ENCODE measurements at regions not wholly inside any gene's neighbourhood (a gene's known extent, or its start where the extent isn't known, plus 50 kb on each side); places are given as distances from the start of the nearest gene placed in this dataset.
"Not testable (repeated sequence)": the region's sequence is repeated elsewhere in the genome, so short reads cannot be mapped to it uniquely, and the experiment has no call there.

DNA sequence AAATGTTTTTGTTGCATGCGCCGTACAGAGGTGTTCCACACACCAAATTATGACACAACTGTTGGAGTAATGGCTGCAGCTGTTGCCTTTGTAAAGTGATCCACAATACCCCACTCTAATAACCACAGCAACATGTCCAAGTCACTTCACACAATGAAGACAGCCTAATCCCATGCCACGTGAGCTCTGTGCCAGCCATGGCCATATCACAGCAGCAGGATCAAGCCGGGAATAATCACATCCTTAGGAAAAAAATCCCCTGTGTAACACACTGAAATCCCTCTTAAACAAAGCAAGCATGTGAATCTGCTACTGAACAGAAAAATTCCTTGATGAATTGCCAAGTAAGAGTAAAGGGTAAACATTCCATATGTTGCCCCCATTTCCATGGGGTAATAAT lies 179.5 kb upstream of the PARD3B start:
- DNase-seq = no peak

DNA sequence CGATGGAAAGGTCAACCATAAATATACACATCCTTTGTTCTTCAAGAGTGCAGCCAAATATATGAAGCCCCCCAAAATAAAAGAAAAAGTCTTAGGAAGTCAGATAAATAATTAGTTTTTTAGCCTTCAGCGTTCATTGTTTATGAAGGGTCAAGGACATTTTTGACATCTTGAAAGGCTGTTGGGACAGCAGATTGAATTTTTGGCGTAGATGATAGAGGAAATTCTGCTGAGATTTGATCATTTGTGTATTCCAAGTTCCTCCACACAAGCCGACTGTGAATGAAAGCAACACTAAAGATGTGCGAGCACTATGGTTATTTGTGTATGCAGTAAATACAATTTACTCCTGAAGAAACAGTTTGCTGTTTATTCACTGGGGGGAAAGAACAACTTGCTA lies 177.8 kb upstream of the PARD3B start:
- no peak for DNase-seq

DNA sequence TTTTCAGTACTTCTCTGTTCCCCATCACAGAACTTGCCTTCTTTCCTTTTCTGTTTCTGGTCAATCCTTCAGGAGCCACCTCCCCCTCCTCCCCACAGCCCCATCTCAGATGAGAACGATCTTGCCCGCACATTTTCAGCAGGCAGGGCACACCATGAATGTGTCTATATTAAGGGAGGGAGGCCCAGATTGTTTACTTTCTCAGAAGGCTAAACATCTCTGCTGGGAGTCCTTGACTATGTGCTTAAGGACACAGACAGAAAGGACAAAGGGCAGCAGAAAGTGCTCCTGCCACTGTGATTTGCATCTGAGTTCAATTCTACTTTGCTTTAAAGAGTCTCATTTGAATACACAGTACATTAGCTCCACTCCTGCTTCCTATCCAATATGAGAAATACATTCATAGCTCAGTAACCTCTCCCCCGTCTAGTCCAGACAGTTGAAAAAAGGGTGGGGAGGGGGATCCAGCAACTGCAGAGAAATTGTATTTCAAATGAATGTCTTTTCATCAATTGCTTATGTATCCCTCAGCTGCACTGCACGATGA lies 175.0 kb upstream of the PARD3B start:
- DNase-seq = no peak

DNA sequence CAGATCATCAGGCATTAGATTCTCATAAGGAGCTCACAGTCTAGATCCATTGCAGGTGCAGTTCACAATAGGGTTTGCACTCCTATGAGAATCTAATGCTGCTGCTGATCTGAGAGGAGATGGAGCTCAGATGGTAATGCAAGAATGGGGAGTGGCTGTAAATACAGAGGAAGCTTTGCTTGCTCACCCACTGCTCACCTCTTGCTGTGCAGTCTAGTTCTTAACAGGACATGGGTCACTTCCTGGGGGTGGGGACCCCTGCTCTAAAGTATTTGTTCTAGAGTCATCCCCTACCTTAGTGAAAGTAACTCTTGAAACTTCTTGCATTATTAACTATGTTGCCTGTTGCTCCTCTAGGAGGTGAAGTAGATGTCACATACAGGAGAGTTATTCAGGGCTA lies 171.3 kb upstream of the PARD3B start:
- no peak for DNase-seq

DNA sequence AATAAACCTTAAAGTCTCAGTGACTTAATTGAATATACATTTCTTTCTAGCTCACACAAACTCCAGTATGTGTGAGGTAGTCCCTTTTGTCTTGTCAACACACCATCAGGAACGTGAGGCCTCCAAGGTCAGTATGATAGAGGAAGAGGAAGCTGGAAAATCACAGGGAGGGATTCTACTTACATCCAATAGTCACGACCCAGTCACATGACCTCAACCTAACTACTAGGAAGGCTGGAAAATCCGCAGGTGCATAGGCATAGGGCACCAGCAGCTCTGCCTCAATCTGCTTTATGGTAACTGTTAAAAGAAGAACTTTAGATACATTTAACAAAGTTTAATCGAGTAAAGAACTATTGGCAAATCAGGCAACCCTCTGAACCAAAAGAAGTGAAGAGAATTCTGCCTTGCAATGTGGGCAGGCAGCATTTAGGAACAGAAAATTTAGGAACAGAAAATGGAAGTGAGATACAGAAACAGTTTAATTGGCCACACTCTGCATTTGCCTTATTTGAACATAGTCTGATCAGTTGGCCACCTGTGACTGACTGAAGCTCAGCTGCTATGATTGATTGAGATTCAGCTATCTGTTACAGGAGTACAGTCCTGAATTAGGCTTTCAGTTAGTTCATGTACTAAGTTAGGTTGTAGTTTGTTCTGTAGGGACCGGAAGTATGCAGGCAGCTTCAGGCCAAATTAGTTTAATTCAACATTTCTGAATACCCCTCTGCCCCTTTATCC lies 165.0 kb upstream of the PARD3B start:
- no peak for DNase-seq

DNA sequence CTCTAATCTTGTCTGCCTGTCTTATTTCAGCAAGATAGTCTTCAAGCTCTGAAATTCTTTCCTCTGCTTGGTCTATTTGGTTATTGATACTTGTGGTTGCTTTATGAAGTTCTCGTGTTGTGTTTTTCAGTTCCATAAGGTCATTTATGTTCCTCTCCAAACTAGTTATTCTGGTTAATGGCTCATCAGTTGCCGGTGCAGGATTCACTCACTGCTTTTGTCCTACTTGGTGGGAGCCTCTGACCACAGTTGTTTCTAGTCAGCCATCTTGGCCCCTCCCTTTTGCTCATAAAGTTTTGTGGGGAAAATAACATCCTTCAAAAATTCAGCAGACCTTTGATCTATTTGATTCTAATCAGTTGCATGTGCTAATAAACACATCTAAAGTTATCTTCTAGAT lies 158.6 kb upstream of the PARD3B start:
- DNase-seq = no peak

DNA sequence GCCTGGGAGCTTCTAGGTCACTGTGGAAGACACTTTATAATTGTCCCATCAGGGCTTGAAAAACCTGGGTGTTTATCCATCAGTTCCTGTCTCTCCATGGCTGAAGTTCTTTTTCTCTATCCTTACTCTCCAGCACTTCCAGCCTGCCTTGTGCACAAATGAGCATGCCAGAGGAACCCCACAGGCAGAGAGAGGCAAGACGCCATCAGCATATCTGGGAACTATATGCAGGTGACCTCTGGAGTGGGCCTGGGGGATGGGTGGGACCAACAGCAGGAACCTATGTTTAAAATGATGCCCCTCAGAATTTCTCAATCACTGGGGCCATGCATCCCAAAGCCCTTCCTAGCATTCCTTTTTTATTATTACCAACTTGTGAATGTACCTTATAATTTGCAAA lies 156.2 kb upstream of the PARD3B start:
- no peak for DNase-seq

DNA sequence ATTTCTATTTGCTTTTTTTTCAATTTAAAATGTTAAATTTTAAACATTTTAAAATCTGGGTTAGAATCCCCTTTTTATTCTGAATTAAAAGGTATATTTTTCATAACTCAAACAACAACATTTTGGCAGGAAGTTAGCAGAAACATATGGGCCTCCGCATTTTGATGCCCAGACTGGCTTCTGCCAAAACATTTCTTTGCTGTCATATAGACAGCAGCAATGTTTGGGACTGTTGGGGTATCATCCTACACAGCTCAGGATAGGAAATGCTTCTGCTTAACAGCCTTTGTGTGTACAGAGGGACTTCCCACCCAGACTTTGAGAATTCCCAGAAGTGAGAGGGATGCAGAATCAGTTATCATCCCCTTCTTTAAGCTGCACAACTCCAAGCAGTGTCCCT lies 155.4 kb upstream of the PARD3B start:
- no peak for DNase-seq

DNA sequence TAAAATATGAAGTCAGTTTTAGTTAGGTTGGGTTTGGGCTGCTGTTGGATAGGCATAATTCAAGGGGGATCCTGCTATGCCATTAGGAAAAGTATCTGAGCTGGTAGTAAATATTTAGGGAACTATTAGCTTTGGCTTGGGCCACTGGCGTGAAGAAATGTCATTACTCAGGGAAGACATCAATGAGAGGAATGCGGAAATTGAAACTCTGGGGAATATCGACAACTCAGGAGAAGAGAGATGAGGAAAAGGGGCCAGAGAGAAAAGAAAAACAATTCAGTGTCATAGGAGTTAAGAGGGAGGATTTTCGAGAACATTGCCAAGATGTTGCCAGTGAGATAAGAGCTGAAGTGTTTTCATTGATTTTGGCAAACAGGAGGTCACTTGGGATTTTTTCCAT lies 149.7 kb upstream of the PARD3B start:
- DNase-seq = no peak

DNA sequence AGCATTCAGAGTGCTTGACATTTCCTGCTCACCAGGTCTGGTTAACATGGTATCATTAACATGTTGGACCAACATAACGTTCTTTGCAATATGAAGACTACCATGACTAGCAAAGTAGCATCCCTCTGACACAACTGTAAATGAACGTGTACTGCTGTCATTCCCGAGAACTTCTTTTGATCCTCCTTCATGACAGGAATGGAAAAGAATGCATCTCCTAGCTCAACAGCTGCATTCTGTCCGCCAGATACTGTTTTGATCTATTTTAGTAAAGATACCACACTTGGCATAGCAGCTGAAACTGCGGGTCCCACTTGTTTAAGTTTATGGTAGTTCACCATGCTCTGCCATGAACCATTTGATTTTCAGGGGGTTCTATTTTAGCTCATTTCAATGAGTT lies 144.2 kb upstream of the PARD3B start:
- DNase-seq = no peak

DNA sequence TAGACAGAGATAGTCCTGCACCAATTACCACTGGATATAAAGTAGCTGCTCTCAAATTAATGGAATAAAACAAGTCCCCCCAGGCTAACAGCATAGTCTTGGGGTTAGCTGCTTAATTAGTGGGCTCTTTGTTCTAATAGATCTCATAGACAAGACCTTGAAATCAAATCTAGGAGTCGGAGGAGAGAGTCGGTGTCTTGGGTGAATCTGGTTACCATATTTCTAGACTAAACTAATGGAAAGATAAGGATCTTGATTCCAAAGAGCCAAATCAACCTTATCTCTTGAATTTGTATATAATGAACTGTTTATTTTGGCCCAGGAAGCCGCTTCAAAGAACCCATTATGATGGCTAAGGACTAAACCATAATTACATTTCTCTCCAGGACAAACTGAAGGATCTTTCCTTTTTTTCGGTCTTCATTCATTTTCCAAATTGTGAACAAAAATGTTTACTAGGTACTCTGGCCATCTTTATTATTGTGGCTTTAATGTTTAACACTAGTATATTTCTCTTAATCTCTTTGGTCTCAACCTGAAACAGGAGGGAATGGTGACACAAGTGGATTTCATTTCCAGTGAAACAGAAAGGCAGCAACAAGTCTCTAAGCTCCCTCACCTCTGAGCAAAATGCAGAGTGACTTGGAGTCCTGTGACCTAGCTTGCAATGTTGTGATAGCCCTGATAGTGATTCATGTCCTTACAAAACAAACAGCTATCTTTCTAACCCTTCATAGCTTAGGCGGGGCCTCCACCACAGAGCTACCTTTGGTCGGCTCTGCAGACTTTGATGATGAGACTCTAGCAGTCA lies 137.9 kb upstream of the PARD3B start:
- DNase-seq = no peak

DNA sequence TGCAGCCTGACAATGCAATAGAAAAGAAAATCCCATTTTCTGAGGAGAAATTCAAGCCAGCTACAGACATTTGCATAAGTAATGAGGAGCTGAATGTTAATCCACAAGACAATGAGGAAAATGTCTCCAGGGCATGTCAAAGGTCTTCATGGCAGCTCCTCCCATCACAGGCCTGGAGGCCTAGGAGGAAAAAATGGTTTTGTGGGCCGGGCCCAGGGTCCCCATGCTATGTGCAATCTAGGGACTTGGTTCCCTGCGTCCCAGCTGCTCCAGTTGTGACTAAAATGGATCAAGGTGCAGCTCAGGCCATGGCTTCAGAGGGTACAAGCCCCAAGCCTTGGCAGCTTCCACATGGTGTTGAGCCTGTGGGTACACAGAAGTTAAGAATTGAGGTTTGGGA lies 132.5 kb upstream of the PARD3B start:
- DNase-seq = not testable (repeated sequence)

DNA sequence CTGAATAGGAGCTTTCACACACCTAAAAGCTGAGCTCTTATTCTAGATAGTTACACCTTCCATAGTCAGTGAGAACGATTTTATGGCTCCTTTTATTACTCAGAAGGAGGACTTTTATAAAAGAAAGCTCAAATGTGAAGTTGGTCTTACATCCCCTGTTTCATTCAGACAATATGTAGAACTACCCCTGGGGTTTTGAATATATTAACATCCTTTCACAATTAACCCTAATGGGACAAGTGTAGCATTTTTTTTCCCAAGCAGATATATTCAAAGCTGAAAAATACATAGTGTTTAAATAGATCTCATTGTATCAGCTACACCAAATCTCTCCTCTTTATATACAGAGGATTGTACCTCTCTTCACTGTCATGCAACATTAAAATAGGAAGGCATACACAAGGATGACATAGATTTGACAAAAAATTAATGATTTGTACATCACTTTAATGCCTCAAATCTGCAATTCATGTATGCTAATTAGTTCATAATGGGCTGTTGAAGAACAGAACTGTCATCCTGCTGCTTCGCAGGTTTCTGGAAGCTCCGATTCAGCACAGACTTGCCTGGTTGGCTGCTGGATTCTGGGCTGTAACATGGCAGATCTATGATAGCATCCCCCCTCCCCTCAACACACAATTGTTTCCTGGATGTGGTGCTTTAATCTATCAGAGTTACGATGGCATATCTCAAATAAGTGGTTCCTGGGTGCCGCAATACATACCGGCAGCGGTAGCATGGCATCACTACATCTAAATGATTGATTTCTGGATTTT lies 129.7 kb upstream of the PARD3B start:
- DNase-seq = no peak

DNA sequence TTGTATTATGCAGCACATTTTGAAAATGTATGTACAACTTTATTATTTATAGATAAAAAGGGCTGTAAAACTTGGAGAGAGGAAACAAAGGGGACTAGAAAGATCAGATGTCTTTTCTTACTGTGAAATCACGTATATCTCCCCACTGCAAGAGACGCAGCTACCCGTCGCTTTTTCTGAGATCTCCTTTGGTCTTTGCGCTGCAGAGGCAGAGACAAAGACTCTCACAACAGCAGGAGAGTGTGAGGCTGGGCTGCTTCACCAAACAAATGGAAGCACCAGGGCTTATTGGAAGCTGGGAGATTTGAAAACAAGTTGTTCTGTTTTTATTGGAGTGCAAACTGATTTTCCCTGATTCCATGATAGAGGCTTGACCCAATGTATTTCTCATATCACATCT lies 129.0 kb upstream of the PARD3B start:
- no peak for DNase-seq

DNA sequence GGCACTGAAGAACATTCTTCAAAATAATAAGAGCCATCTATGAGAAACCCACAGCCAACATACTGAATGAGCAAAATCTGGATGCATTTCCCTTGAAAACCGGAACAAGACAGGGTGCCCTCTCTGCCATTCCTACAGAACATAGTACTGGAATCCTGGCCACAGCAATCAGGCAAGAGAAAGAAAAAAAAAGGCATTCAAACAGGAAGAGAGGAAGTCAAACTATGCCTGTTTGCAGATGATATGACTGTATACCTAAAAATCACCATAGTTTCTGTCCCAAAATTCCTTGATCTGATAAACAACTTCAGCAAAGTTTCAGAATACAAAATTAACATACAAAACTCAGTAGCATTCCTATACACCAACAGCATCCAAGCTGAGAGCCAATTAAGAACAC lies 119.5 kb upstream of the PARD3B start:
- DNase-seq = no peak

DNA sequence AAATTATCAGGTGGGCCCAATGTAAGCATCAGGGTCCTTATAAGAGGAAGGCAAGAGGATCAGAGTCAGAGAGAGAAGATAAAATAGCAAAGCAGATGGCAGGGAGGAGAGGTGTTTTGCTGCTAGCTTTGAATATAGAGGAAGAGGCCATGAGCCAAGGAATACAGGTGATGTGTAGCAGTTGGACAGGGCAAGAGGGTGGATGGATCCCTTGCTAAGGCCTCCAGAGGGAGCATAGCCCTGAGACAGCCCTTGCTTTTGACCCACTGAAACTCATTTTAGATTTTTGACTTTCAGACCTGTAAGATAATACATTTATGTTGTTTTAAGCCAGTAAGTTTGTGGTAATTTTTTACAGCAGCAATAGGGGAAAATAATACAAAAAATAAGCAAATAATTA lies 116.6 kb upstream of the PARD3B start:
- DNase-seq = no peak

DNA sequence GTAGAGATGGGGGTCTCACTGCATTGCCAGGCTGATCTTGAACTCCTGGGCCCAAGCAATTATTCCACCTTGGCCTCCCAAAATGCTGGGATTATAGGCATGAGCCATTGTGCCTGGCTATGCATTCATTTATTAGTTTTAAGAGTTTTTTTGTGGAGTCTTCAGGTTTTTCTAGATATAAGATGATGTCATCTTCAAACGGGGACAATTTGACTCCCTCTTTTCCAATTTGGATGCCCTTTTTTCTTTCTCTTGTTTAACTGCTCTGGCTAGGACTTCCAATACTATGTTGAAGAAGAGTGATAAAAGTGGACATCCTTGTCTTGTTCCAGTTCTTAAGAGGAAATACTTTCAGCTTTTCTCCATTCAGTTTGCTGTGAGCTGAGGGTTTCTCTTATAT lies 113.7 kb upstream of the PARD3B start:
- DNase-seq = no peak

DNA sequence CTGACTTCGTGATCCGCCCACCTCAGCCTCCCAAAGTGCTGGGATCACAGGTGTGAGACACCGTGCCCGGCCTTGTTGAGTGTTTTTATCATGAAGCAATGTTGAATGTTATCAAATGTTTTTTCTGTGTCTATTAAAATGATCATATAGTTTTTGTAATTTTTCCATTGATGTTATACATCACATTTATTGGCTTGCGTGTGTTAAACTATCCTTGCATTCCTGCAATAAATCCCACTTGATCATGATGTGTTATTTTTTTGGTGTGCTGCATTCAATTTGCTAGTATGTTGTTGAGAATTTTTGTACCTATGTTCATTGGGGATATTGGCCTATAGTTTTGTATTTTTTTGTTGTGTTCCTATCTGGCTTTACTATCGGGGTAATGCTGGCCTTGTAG lies 113.1 kb upstream of the PARD3B start:
- no peak for DNase-seq

DNA sequence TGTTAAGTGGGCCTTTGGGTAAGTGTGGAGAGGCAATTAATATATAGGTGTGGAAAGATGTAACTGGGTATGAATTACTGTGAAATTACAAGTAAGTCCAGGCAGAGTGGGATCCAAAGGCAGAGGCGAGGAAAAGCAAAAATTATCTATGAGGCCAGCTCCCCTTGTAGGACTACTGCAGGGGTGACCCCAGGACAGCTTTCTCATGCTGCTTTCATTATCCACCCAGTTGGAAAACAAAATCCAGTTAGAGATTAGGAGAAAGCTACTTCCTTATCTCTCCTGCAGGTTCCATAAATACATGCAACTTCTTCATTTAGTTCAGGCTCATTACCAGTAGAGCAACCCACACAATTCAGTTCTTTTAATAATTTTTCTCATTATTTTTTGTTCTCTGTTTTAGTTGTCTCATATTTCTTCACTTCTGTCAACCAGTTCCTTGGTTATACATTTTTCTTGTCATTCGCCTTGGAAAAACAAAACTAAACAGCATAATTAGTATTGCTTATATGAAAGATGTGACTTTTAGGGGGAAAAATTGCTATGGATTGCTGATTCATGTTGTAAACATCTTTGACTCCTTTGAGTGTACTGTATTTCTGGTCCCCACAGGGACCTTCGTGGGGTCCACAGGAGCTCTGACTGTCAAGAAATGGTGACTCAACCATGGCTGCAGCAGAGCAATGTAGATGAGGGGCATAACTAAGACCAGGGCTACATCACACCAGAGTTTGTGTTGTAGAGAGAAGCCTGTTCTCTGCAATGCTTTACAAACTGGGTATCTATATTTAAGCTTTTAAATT lies 110.4 kb upstream of the PARD3B start:
- DNase-seq = no peak

DNA sequence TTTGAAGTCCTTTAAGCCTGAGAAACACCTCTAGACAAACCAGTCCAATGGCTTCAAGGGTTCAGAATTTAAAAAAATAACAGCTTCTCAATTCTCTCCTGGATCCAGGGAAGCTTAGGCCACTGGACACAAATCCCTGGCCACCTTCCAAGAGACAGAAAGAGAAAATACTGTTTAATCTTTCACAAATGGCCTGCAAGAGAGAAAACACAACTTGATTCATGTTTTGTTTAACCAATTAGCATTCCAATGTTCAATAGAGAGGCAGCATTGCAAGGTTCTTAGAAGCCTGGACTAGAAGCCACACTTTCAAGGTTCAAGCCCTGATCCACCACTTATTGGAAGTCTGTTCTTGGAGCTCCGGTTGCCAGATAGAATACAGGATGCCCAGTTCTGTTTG lies 109.0 kb upstream of the PARD3B start:
- no peak for DNase-seq

DNA sequence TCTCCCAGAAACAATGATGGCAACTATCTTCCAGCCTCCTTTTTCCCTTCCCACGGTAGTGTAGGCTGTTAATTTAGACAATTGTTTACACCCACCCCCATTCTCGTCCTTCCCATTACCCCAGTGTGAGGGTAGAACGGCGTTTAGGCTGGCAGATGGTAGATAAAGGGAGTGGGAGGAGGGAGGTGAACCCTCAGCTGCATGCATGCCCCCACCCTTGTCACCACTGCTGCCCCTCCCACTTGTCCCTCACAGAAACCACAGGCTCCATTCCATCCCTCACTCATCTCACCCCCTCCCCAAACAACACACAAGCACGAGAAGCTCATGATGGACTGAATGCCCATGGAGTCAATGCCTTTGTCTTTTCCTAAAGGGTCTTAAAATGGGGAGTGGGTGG lies 107.9 kb upstream of the PARD3B start:
- DNase-seq = no peak
